ENCODE measurements at regions not wholly inside any gene's neighbourhood (a gene's known extent, or its start where the extent isn't known, plus 50 kb on each side); places are given as distances from the start of the nearest gene placed in this dataset.
"Not testable (repeated sequence)": the region's sequence is repeated elsewhere in the genome, so short reads cannot be mapped to it uniquely, and the experiment has no call there.

- DNase-seq: no peak
Observed at GRCh38 chr11:24216488-24216887, 280.4 kb upstream of the LUZP2 start.

- DNase-seq: not testable (repeated sequence)
Observed at GRCh38 chr11:24217319-24217718, 279.5 kb upstream of the LUZP2 start.

GRCh38 chr11:24225501-24225900, 271.4 kb upstream of the LUZP2 start:
- DNase-seq: no peak

GRCh38 chr11:24226606-24227005, 270.2 kb upstream of the LUZP2 start:
- no peak for DNase-seq

GRCh38 chr11:24233041-24233440, 263.8 kb upstream of the LUZP2 start:
- no peak for DNase-seq

- DNase-seq: no peak
Observed at GRCh38 chr11:24234822-24235508, 261.9 kb upstream of the LUZP2 start.

- peak; percentile 62 for DNase-seq
Observed at GRCh38 chr11:24238771-24239645, 257.8 kb upstream of the LUZP2 start.

- no peak for DNase-seq
Observed at GRCh38 chr11:24239930-24240329, 256.9 kb upstream of the LUZP2 start.

- no peak for DNase-seq
Observed at GRCh38 chr11:24240496-24241175, 256.2 kb upstream of the LUZP2 start.

GRCh38 chr11:24246715-24247114, 250.1 kb upstream of the LUZP2 start:
- no peak for DNase-seq

- DNase-seq: no peak
Observed at GRCh38 chr11:24247846-24248245, 249.0 kb upstream of the LUZP2 start.

GRCh38 chr11:24249921-24250320, 246.9 kb upstream of the LUZP2 start:
- no peak for DNase-seq

- DNase-seq: no peak
Observed at GRCh38 chr11:24253237-24253760, 243.6 kb upstream of the LUZP2 start.

GRCh38 chr11:24264868-24265267, 232.0 kb upstream of the LUZP2 start:
- DNase-seq: no peak

- DNase-seq: no peak
Observed at GRCh38 chr11:24267014-24267413, 229.8 kb upstream of the LUZP2 start.

- DNase-seq: no peak
Observed at GRCh38 chr11:24271798-24272197, 225.1 kb upstream of the LUZP2 start.

- DNase-seq: not testable (repeated sequence)
Observed at GRCh38 chr11:24274214-24274781, 222.6 kb upstream of the LUZP2 start.

GRCh38 chr11:24286238-24286637, 210.6 kb upstream of the LUZP2 start:
- no peak for DNase-seq

- DNase-seq: no peak
Observed at GRCh38 chr11:24289301-24289700, 207.6 kb upstream of the LUZP2 start.

GRCh38 chr11:24293964-24294363, 202.9 kb upstream of the LUZP2 start:
- no peak for DNase-seq

GRCh38 chr11:24295360-24295759, 201.5 kb upstream of the LUZP2 start:
- DNase-seq: no peak

GRCh38 chr11:24297461-24297860, 199.4 kb upstream of the LUZP2 start:
- DNase-seq: no peak

- no peak for DNase-seq
Observed at GRCh38 chr11:24298146-24298545, 198.7 kb upstream of the LUZP2 start.

Data from NCI-H446 treated with DMSO at 0.1 percent for 48 hours (cell line).